Mucosa of gallbladder (tissue), 1 donor: ENCODE measurements at regions not wholly inside any gene's neighbourhood (a gene's known extent, or its start where the extent isn't known, plus 50 kb on each side); places are given as distances from the start of the nearest gene placed in this dataset.

Experiments used
- DNase-seq: peaks from one replicate; pipeline ENCODE4 v3.0.0-alpha.2; 2020; ENCODE audit warnings: low spot score
- donor health status: DM: no; HTN: no; CAD: no.

GRCh38 chr12:24759155-24759554, 189.7 kb downstream of the BCAT1 start:
- no peak for DNase-seq

DNA sequence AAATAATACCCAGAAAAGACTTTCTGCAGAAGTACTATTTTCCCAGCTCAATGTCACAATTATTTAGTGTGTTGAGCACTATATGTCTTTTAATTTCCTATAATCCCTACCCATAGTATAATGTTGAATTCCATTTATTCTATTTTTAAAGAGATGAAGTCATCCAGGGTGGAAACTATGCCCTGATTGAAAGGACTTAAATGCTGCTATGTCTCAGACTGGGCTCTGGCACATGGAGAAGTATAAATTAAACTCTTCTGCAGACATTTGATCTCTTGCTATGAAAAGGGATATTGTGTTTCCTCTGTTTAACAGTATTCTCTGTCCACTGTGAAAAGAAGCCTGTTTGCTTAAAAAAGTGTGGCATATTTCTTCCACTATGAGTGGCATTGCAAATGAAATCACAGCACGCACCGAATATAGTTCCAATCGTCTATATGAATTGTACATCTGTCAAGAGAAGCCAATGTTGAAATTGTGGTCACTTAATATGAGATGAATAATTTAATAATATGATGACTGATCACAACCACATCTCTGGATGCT, 192.3 kb downstream of the BCAT1 start:
- DNase-seq = no peak

DNA sequence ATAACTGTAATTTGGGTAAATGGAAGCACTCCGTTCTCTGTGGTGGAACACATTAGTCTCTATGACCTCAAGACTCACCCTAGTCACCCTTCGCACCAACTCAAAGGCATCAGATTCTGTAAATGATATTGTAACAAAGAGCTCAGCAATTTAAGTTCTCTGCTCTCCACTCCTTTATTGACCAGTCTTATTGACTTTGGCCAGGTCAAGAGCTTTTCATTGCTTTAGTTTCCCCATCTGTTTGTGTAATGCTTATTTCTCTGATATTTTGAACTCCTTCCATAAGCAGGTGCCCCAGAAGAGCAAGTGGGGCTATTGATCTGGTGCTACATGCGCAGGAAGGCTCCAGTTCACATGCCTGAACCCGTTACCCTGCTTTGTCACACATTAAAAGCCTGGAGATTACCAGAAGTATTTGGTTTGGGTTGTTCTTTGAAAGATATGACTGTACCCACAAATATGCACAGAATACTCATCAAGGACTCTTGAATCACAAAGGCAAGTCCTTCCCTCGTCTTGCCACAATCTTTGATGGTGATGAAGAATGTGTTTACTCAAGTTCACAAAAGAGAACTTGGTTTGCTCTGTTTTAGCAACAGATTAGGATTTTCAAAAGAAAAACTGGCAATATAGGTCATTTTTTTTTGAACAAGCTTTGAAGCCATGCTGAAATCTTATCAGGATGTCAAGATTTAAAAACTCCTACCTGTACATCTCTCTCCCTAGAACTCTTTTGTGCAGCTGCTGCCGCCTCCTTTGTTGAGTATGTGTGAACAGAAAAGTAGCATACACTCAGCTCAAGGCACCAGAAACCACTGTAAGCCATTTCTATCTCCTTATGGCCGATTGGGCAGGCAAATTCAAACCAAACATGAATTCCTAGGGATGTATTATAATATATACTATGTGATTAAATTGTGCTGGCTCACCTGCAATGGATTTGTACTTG, 193.9 kb downstream of the BCAT1 start:
- peak; percentile 35 for DNase-seq

- DNase-seq = no peak
Observed at GRCh38 chr12:24752763-24753462, 196.0 kb downstream of the BCAT1 start.

- no peak for DNase-seq
Observed at GRCh38 chr12:24751181-24751580, 197.7 kb downstream of the BCAT1 start.

DNA sequence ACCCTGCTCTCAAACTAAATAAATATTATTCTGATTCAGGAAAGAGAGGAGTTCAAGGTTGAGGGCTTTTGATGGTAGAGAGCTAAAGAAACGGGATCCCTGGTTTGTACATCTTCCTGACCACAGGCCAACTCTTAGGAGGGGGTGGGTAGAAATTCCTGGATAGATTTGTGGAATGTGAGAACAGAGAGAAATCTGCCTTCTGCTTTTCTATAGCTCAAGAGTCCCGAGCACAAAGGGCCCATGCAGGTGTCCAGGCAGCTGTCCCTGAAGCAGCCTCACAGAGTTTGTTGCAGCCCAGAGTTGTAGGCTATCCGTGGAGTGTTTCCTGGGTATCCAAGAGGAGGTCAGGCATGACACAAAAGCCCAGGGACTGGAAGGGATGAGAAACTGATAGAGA, 198.6 kb downstream of the BCAT1 start:
- no peak for DNase-seq

DNA sequence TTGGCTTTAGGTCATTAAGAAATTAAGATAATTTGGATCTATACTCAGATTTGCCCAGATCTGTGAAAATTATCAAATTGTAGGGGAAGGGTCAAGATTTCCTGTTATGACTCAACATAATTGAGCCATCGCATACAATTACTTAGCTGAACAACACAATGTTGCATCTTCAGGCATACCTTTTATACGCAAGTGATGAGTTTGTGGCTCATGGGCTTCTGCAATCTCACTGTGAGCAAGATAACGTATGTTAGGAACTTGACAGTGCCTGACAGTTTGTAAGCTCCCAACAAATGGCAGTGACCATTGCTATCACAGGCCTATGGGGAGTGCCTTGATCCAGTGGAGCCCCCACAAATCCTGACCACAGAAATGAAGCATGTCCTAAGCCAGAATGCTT, 199.7 kb downstream of the BCAT1 start:
- DNase-seq = no peak

DNA sequence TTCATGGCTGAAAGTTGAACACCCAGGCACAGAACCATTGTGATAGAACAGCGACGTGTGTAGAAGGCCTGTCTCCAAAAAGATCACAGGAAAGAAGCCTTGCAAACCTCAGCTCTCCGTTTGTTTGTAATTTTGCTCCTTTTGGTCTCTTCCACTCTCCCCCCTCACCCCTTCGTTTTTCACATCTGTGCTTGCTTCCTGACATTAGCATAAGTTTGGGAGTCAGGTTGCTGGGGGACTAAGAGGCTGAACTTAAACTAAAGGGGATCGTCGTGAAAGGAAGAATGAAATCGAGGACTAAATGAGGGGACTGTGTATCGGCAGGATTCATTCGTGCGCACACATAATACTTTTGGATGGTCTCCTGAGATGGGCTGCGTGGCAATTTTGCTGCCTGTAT, 200.6 kb downstream of the BCAT1 start:
- no peak for DNase-seq

DNA sequence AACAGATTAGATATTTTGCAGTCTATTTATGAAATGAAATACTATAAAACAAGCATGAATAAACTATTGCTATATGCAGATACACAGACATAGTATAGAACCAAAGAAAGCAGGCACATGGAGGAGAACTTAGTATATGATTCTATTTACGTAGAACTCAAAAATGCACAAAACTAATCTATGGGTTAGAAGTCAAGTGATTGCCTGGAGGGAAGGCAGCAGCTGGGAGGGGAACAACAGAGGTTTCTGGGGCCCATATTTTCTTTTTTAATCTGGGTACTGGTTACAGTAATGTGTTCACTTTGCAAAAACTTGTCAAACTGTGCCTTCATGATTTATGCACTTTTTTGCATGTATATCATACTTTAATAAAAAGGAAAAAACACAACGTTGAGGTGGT, 202.0 kb downstream of the BCAT1 start:
- no peak for DNase-seq

DNA sequence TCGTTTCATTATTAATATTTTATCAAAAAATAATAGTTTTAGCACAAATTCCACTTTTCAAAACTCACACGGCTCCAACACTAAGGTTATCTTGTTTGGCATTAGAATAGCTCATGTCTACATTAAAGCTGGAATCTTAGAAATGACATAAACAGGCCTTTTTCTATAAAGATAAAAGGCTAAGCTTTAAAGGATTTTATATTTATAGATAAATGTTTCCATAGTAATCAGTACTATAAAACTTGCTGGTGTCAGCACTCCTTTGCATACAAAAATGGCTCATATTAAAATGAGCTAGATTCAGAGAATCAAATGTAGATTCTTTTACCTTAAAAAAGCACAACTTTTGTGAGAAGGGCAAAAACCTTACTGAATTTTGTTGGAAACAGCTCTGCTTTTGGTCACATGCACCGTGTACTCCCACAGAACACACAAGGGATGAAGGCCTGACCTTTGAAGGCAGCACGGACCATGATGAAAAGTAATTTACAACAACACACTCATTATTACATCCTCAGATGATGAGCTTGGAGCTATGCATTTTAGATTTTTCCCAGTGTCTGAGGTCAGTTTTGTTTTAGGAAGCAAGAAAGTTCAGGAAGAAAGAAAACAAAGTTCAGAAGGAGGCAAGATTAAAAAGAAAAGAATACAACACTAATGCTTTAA, 202.8 kb downstream of the BCAT1 start:
- DNase-seq = no peak

DNA sequence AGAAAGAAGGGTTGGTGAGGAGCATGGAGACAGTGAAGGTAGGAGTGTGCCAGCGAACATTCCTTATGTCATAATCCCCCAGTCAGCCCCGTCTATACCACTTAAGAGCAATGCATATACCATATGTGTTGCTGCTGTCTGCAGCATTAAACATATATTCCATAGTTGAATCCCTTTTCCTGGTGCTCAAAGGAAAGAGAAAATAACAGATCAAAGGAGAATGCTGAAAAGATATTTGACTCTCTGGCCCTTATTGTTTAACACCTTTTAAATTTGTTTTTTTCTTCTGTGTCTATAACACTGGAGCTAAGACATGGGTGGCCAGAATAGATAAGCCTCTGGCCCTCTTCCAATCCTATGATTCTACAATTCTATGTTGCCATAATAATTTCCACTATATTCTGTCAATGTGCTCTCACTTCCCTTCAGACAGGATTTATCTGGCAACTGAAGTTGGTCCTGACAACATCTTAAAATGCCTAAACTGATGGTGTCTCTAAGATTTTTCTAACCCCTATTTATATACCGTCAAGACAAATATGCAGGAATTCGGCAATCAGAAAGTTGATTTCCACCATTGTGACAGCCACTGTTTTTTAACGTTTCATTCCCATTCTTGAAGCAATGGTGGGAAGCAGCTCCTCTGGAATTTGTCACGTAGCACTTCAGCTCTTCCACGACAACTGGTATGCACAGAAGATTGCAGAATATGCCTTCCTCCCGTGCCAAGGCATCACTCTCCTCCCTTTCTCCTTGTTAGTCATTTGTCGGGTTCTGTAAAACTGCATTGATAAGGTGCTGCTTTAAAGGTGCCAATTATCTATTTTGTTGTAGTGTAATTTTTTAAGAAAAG, 204.7 kb downstream of the BCAT1 start:
- no peak for DNase-seq

DNA sequence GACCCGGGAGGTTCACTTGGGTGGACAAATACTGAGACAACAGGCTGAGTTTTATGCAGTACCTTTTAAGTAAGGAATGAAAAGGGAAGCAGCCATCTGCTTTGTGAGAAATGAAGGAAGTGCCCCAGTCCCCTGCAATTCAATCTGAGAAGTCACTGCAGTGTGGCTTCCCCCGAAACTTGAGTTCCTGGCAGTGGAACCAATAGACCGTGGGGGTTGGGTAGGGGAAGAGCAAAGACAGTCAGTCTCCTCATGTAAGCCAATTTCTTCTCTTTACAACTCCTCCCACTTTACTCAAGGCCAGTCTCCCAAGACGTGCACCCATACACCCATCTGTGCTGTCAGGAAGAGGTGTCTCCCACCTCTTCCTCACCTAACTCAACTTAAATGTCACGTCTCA, 206.5 kb downstream of the BCAT1 start:
- DNase-seq = peak; percentile 24

GRCh38 chr12:24741216-24741615, 207.7 kb downstream of the BCAT1 start:
- no peak for DNase-seq

DNA sequence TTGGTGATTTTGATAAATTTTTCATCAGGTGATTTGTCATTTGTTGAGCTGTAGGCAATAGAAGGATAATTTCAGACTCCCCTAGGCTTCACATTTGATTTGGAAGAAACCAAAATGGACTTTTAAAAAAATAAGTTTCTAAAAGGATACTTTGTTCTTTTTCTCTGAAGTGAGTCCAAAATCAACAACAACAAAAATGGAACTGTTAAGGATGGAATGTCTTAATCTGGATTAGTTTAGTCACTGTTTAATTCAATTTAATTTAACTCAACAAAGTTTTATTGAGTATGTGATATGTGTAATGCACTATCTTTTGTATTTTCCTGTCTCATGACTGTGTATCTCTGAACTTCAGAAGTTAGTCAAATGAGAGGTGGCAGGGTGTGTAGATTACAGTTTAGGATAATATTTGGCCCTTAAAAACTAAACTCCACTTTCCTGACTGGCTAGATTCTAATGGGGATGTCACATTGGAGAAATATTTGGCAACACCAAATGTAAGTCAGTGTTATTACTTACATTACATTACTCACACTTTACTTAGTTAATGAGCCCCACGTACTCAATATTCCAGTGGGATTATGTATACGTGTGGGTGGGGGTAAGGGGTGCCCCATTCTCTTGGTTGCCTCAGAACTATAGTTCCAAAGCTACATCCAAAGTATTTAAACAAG, 209.7 kb downstream of the BCAT1 start:
- no peak for DNase-seq

- DNase-seq = no peak
Observed at GRCh38 chr12:24738441-24738840, 210.5 kb downstream of the BCAT1 start.

DNA sequence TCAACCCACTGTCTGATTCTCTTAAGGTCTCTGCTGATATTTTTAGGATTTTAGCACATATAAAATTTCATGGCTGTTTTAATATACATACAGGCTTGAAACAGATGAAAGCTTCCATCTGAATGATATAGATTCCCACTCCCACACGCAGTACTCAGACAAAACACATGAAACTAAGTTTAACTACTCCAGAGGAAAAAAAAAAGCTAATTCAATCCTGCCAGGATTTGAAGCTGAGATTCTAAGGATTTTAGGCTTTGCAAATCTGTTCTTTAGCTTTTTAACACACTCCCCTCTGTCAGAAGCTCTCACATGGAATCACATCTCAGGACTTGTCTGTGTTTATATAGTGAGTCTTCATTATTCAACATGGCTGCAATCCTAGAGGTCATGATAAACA, 217.3 kb downstream of the BCAT1 start:
- no peak for DNase-seq

GRCh38 chr12:24730489-24730896, 218.4 kb downstream of the BCAT1 start:
- DNase-seq = no peak

DNA sequence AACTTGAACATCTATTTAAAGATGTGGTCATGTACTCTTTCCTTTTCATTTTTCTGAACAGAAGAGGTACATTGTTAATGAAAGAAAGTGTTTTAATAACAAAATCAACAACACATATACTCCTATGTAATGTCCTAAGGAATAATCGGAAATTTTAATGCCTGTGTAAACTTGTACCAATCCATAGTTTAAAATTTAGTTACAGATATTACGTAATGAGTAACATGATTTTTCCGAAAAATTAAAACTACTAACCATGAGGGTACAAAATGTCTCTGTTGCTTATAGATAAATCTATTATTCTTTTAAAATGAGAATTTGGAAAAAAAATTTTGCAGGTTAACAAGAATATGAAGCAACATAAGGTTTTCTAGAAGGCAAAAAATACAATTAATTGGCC, 220.1 kb downstream of the BCAT1 start:
- DNase-seq = no peak

- DNase-seq = no peak
Observed at GRCh38 chr12:24728366-24728765, 220.5 kb downstream of the BCAT1 start.

GRCh38 chr12:24725616-24726015, 223.3 kb downstream of the BCAT1 start:
- DNase-seq = no peak

GRCh38 chr12:24724814-24725213, 224.1 kb downstream of the BCAT1 start:
- DNase-seq = no peak
